DND-41 (cell line): ENCODE measurements at regions not wholly inside any gene's neighbourhood (a gene's known extent, or its start where the extent isn't known, plus 50 kb on each side); places are given as distances from the start of the nearest gene placed in this dataset.

ENCODE experiments used
- ATAC-seq: fragments of 200-7000 bp; cut with Tn5 transposase; 3 replicates; pipeline ENCODE4 v1.9.1; 2021; ENCODE audit warnings: low read depth; ENCODE audit not compliant: insufficient read depth
- DNase-seq: peaks from one replicate; pipeline ENCODE4 v3.0.0-alpha.2; 2020
- H2AFZ ChIP-seq: 2 replicates; pipeline ENCODE4 v1.6.0; 2012; ENCODE audit warnings: low read depth, low read length
- H3K27ac ChIP-seq: 2 replicates; pipeline ENCODE4 v1.5.1; 2012; ENCODE audit warnings: low read length, inconsistent platforms
- H3K27me3 ChIP-seq: fragments of 200-600 bp; sonication (generic); 2 replicates; pipeline ENCODE4 v1.6.0; 2012; ENCODE audit warnings: low read length, mild to moderate bottlenecking, inconsistent platforms; ENCODE audit not compliant: insufficient read depth, poor library complexity
- H3K36me3 ChIP-seq: 2 replicates; pipeline ENCODE4 v1.5.1; 2012; ENCODE audit warnings: low read length, inconsistent platforms; ENCODE audit not compliant: insufficient read depth
- H3K4me1 ChIP-seq: 2 replicates; pipeline ENCODE4 v1.5.1; 2012; ENCODE audit warnings: mild to moderate bottlenecking, low read length; ENCODE audit not compliant: insufficient read depth
- H3K4me2 ChIP-seq: 2 replicates; pipeline ENCODE4 v1.6.0; 2012; ENCODE audit warnings: mild to moderate bottlenecking, moderate library complexity, low read length, inconsistent platforms; ENCODE audit not compliant: insufficient read depth
- H3K4me3 ChIP-seq, 2 experiments: fragments of 200-600 bp in 1 of 2; shearing (Covaris generic) in 1 of 2; 2 replicates each; pipeline ENCODE4 v1.5.1; 2012 to 2016; ENCODE audit warnings: inconsistent platforms in 2 of 2, low read length in 2 of 2, mild to moderate bottlenecking in 2 of 2, low read depth in 1 of 2, moderate library complexity in 1 of 2
- H3K79me2 ChIP-seq: 2 replicates; pipeline ENCODE4 v1.6.0; 2012; ENCODE audit warnings: low read length, inconsistent platforms; ENCODE audit not compliant: insufficient read depth
- H3K9ac ChIP-seq: 2 replicates; pipeline ENCODE4 v1.6.0; 2012; ENCODE audit warnings: low read depth, mild to moderate bottlenecking, inconsistent platforms, low read length, moderate library complexity
- H3K9me3 ChIP-seq: 2 replicates; pipeline ENCODE4 v1.5.1; 2012; ENCODE audit warnings: low read length, moderate library complexity, mild to moderate bottlenecking, inconsistent platforms; ENCODE audit not compliant: insufficient read depth, severe bottlenecking
- H4K20me1 ChIP-seq: 2 replicates; pipeline ENCODE4 v1.6.0; 2012; ENCODE audit warnings: low read length; ENCODE audit not compliant: insufficient read depth
- CTCF ChIP-seq: IDR thresholded peaks from 2 replicates; pipeline ENCODE4 v1.5.1; 2012; ENCODE audit warnings: borderline replicate concordance, low read length, moderate library complexity, mild to moderate bottlenecking; ENCODE audit not compliant: poor library complexity, severe bottlenecking; ENCODE audit errors: extremely low read depth
- EZH2 ChIP-seq: IDR thresholded peaks from 3 replicates; pipeline ENCODE4 v1.6.1; 2012; ENCODE audit warnings: borderline replicate concordance, low read depth, mild to moderate bottlenecking, moderate library complexity, low read length, inconsistent platforms; ENCODE audit not compliant: severe bottlenecking

GRCh38 chr9:107872457-107873192 lies 383.1 kb upstream of the KLF4 start:
- Histone ChIP-seq H3K79me2 (no peaks in the 10 kb centered on the region), H3K27ac (no peak overlapping the region)

GRCh38 chr9:107870927-107871680 lies 381.5 kb upstream of the KLF4 start:
- Histone ChIP-seq H3K36me3 (no peaks in the 10 kb centered on the region), H3K27ac (no peak overlapping the region), H3K79me2 (no peaks in the 10 kb centered on the region), H3K9ac (no peak overlapping the region), H3K4me3 (no peak overlapping the region), H3K4me1 (no peaks in the 10 kb centered on the region), H3K9me3 (no peaks in the 10 kb centered on the region), H3K4me2 (no peak overlapping the region), H4K20me1 (no peaks in the 10 kb centered on the region), H2AFZ (no peak overlapping the region), H3K27me3 (no peaks in the 10 kb centered on the region)
- TF ChIP-seq EZH2 = no peak
- no peak for TF ChIP-seq CTCF
- ATAC-seq = no peak
- no peak for DNase-seq

More at GRCh38 chr9:107872457-107873192, 383.1 kb upstream of the KLF4 start:
- Histone ChIP-seq H4K20me1 (no peaks in the 10 kb centered on the region), H3K36me3 (no peaks in the 10 kb centered on the region), H3K4me3 (no peak overlapping the region), H3K9me3 (no peaks in the 10 kb centered on the region), H3K9ac (no peak overlapping the region), H3K4me2 (no peak overlapping the region), H3K4me1 (no peaks in the 10 kb centered on the region), H3K27me3 (no peaks in the 10 kb centered on the region), H2AFZ (no peak overlapping the region)
- DNase-seq (no peak), ATAC-seq (no peak)
- TF ChIP-seq CTCF = no peak
- no peak for TF ChIP-seq EZH2

- H4K20me1 ChIP-seq = no peaks in the 10 kb centered on the region
- no peak for TF ChIP-seq EZH2
- TF ChIP-seq CTCF = no peak
- H2AFZ ChIP-seq = no peak overlapping the region
- H3K9me3 ChIP-seq = no peaks in the 10 kb centered on the region
- H3K27ac ChIP-seq = no peak overlapping the region
- no peak overlapping the region for H3K4me3 ChIP-seq
- no peak overlapping the region for H3K9ac ChIP-seq
- H3K4me2 ChIP-seq = no peak overlapping the region
- DNase-seq (no peak), ATAC-seq (no peak)
- no peaks in the 10 kb centered on the region for H3K27me3 ChIP-seq
- H3K4me1 ChIP-seq = no peaks in the 10 kb centered on the region
- H3K79me2 ChIP-seq = no peaks in the 10 kb centered on the region
- H3K36me3 ChIP-seq = no peaks in the 10 kb centered on the region
Observed at GRCh38 chr9:107870221-107870620, 380.7 kb upstream of the KLF4 start.
